HG02678 (cell line): ENCODE measurements at regions not wholly inside any gene's neighbourhood (a gene's known extent, or its start where the extent isn't known, plus 50 kb on each side); places are given as distances from the start of the nearest gene placed in this dataset.

Experiments used
- ATAC-seq: cut with Tn5 transposase; IDR thresholded peaks from one replicate; pipeline ENCODE4 v1.9.1; 2021; ENCODE audit warnings: mild to moderate bottlenecking, moderate library complexity; ENCODE audit not compliant: unreplicated experiment

GRCh38 chr18:37661478-37661877 is 95.9 kb upstream of the CELF4 start:
- no peak for ATAC-seq

- no peak for ATAC-seq
Measured at GRCh38 chr18:37661061-37661460, 95.5 kb upstream of the CELF4 start.

GRCh38 chr18:37660658-37661057 is 95.1 kb upstream of the CELF4 start:
- ATAC-seq: no peak

- ATAC-seq: no peak
Measured at GRCh38 chr18:37659906-37660305, 94.3 kb upstream of the CELF4 start.

GRCh38 chr18:37658894-37659293 is 93.3 kb upstream of the CELF4 start:
- no peak for ATAC-seq

- ATAC-seq: no peak
Measured at GRCh38 chr18:37657493-37657892, 91.9 kb upstream of the CELF4 start.

GRCh38 chr18:37654731-37655369 is 89.3 kb upstream of the CELF4 start:
- ATAC-seq: no peak

GRCh38 chr18:37654034-37654433 is 88.4 kb upstream of the CELF4 start:
- ATAC-seq: no peak

GRCh38 chr18:37653618-37654017 is 88.0 kb upstream of the CELF4 start:
- no peak for ATAC-seq

- ATAC-seq: no peak
Measured at GRCh38 chr18:37649930-37650329, 84.3 kb upstream of the CELF4 start.

GRCh38 chr18:37649416-37649815 is 83.8 kb upstream of the CELF4 start:
- ATAC-seq: no peak

- ATAC-seq: no peak
Measured at GRCh38 chr18:37641573-37641972, 76.0 kb upstream of the CELF4 start.

GRCh38 chr18:37640504-37640903 is 74.9 kb upstream of the CELF4 start:
- no peak for ATAC-seq

GRCh38 chr18:37639846-37640245 is 74.2 kb upstream of the CELF4 start:
- no peak for ATAC-seq

- ATAC-seq: no peak
Measured at GRCh38 chr18:37637478-37637850, 71.9 kb upstream of the CELF4 start.

GRCh38 chr18:37636831-37637477 is 71.4 kb upstream of the CELF4 start:
- ATAC-seq: no peak

- ATAC-seq: no peak
Measured at GRCh38 chr18:37634516-37634915, 68.9 kb upstream of the CELF4 start.

GRCh38 chr18:37631422-37631821 is 65.8 kb upstream of the CELF4 start:
- ATAC-seq: no peak

- ATAC-seq: no peak
Measured at GRCh38 chr18:37630334-37630733, 64.7 kb upstream of the CELF4 start.

- no peak for ATAC-seq
Measured at GRCh38 chr18:37628470-37629220, 63.0 kb upstream of the CELF4 start.

GRCh38 chr18:37624318-37624717 is 58.7 kb upstream of the CELF4 start:
- ATAC-seq: no peak

- ATAC-seq: no peak
Measured at GRCh38 chr18:37619964-37620363, 54.4 kb upstream of the CELF4 start.
